ENCODE measurements at regions not wholly inside any gene's neighbourhood (a gene's known extent, or its start where the extent isn't known, plus 50 kb on each side); places are given as distances from the start of the nearest gene placed in this dataset.

DNA sequence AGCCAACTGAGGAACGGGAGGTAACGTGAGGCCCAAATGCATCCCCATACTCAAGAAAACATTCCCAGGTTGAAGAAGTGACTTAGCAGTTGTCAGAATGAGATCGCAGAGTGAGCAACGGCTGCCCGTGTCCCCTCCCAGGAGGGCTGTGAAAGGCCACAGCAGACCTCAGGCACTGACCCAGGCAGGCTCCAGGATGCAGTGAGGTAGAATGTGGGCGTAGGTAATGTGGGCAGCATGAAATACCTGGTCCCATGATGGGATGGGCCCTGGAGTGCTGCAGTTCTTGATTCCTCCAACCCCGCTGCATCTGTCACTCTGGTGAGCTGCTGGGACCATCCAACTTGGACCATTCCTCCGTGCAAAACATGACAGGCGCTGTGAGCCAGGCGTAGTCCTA is 74.8 kb downstream of the NSMCE3 start (continued):
- TF ChIP-seq TP53 (CRISPR knock-in tag; IDR thresholded peaks at IDR 0.05): no peak
- TF ChIP-seq, protein P1, sequence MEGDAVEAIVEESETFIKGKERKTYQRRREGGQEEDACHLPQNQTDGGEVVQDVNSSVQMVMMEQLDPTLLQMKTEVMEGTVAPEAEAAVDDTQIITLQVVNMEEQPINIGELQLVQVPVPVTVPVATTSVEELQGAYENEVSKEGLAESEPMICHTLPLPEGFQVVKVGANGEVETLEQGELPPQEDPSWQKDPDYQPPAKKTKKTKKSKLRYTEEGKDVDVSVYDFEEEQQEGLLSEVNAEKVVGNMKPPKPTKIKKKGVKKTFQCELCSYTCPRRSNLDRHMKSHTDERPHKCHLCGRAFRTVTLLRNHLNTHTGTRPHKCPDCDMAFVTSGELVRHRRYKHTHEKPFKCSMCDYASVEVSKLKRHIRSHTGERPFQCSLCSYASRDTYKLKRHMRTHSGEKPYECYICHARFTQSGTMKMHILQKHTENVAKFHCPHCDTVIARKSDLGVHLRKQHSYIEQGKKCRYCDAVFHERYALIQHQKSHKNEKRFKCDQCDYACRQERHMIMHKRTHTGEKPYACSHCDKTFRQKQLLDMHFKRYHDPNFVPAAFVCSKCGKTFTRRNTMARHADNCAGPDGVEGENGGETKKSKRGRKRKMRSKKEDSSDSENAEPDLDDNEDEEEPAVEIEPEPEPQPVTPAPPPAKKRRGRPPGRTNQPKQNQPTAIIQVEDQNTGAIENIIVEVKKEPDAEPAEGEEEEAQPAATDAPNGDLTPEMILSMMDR (IDR thresholded peaks at IDR 0.05): no peak

DNA sequence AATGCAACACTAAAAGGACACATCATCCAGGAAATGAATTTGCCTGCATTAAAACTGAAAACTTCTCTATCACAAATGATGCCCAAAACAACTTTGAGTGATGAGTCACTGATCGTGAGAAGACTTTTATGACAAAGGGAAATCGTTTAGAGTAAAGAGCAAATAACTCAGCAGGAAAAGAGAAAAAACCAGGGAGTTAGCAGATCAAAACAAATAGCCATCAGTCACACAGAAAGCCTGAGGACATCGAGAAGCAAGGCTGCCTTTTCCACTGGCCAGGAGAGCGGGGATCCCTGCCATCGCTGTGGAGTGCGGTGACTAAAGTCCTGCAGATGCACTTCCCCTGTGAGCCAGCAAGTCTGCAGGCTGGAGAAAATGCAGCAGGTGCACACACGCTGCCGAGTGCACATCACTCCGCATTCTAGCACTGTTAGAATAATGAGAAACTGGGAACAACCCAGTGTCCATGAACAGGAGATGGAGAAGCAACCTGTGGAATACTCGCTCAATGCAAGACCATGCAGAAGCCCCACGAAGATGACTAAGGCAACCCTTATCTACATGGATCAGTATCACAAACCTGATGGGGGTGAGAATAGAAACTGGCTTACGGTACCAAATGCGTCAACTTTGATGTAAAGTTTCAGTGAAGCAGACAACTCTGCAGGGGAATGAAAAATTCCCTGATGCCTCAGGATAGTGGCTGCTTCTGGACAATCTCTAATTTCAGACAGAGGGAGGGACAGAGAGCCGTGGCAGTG is 86.4 kb downstream of the NSMCE3 start:
- TF ChIP-seq ATF1 (CRISPR knock-in tag; IDR thresholded peaks at IDR 0.05): no peak
- TF ChIP-seq, protein P2, sequence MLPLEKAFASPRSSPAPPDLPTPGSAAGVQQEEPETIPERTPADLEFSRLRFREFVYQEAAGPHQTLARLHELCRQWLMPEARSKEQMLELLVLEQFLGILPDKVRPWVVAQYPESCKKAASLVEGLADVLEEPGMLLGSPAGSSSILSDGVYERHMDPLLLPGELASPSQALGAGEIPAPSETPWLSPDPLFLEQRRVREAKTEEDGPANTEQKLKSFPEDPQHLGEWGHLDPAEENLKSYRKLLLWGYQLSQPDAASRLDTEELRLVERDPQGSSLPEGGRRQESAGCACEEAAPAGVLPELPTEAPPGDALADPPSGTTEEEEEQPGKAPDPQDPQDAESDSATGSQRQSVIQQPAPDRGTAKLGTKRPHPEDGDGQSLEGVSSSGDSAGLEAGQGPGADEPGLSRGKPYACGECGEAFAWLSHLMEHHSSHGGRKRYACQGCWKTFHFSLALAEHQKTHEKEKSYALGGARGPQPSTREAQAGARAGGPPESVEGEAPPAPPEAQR (CRISPR knock-in tag; IDR thresholded peaks at IDR 0.05): no peak
- TF ChIP-seq TEAD1 (CRISPR knock-in tag; IDR thresholded peaks at IDR 0.05): no peak
- TF ChIP-seq SMAD4 (CRISPR knock-in tag; IDR thresholded peaks at IDR 0.05): no peak
- TF ChIP-seq, protein P3, sequence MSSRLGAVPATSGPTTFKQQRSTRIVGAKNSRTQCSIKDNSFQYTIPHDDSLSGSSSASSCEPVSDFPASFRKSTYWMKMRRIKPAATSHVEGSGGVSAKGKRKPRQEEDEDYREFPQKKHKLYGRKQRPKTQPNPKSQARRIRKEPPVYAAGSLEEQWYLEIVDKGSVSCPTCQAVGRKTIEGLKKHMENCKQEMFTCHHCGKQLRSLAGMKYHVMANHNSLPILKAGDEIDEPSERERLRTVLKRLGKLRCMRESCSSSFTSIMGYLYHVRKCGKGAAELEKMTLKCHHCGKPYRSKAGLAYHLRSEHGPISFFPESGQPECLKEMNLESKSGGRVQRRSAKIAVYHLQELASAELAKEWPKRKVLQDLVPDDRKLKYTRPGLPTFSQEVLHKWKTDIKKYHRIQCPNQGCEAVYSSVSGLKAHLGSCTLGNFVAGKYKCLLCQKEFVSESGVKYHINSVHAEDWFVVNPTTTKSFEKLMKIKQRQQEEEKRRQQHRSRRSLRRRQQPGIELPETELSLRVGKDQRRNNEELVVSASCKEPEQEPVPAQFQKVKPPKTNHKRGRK (CRISPR knock-in tag; IDR thresholded peaks at IDR 0.05; ENCODE audit: borderline replicate concordance): no peak
- TF ChIP-seq, protein P4, sequence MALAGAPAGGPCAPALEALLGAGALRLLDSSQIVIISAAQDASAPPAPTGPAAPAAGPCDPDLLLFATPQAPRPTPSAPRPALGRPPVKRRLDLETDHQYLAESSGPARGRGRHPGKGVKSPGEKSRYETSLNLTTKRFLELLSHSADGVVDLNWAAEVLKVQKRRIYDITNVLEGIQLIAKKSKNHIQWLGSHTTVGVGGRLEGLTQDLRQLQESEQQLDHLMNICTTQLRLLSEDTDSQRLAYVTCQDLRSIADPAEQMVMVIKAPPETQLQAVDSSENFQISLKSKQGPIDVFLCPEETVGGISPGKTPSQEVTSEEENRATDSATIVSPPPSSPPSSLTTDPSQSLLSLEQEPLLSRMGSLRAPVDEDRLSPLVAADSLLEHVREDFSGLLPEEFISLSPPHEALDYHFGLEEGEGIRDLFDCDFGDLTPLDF (CRISPR knock-in tag; IDR thresholded peaks at IDR 0.05): no peak
- TF ChIP-seq JUN (CRISPR knock-in tag; IDR thresholded peaks at IDR 0.05): no peak
- TF ChIP-seq, protein P5, sequence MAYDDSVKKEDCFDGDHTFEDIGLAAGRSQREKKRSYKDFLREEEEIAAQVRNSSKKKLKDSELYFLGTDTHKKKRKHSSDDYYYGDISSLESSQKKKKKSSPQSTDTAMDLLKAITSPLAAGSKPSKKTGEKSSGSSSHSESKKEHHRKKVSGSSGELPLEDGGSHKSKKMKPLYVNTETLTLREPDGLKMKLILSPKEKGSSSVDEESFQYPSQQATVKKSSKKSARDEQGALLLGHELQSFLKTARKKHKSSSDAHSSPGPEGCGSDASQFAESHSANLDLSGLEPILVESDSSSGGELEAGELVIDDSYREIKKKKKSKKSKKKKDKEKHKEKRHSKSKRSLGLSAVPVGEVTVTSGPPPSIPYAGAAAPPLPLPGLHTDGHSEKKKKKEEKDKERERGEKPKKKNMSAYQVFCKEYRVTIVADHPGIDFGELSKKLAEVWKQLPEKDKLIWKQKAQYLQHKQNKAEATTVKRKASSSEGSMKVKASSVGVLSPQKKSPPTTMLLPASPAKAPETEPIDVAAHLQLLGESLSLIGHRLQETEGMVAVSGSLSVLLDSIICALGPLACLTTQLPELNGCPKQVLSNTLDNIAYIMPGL (CRISPR knock-in tag; IDR thresholded peaks at IDR 0.05): no peak
- TF ChIP-seq ZNF263 (CRISPR knock-in tag; IDR thresholded peaks at IDR 0.05; ENCODE audit: low read depth): no peak
- TF ChIP-seq, protein P6, sequence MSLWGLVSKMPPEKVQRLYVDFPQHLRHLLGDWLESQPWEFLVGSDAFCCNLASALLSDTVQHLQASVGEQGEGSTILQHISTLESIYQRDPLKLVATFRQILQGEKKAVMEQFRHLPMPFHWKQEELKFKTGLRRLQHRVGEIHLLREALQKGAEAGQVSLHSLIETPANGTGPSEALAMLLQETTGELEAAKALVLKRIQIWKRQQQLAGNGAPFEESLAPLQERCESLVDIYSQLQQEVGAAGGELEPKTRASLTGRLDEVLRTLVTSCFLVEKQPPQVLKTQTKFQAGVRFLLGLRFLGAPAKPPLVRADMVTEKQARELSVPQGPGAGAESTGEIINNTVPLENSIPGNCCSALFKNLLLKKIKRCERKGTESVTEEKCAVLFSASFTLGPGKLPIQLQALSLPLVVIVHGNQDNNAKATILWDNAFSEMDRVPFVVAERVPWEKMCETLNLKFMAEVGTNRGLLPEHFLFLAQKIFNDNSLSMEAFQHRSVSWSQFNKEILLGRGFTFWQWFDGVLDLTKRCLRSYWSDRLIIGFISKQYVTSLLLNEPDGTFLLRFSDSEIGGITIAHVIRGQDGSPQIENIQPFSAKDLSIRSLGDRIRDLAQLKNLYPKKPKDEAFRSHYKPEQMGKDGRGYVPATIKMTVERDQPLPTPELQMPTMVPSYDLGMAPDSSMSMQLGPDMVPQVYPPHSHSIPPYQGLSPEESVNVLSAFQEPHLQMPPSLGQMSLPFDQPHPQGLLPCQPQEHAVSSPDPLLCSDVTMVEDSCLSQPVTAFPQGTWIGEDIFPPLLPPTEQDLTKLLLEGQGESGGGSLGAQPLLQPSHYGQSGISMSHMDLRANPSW (CRISPR knock-in tag; conservative IDR thresholded peaks at IDR 0.05; ENCODE audit: low read depth): no peak
- TF ChIP-seq, protein P7, sequence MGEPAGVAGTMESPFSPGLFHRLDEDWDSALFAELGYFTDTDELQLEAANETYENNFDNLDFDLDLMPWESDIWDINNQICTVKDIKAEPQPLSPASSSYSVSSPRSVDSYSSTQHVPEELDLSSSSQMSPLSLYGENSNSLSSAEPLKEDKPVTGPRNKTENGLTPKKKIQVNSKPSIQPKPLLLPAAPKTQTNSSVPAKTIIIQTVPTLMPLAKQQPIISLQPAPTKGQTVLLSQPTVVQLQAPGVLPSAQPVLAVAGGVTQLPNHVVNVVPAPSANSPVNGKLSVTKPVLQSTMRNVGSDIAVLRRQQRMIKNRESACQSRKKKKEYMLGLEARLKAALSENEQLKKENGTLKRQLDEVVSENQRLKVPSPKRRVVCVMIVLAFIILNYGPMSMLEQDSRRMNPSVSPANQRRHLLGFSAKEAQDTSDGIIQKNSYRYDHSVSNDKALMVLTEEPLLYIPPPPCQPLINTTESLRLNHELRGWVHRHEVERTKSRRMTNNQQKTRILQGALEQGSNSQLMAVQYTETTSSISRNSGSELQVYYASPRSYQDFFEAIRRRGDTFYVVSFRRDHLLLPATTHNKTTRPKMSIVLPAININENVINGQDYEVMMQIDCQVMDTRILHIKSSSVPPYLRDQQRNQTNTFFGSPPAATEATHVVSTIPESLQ (CRISPR knock-in tag; IDR thresholded peaks at IDR 0.05): no peak
- TF ChIP-seq, protein P8, sequence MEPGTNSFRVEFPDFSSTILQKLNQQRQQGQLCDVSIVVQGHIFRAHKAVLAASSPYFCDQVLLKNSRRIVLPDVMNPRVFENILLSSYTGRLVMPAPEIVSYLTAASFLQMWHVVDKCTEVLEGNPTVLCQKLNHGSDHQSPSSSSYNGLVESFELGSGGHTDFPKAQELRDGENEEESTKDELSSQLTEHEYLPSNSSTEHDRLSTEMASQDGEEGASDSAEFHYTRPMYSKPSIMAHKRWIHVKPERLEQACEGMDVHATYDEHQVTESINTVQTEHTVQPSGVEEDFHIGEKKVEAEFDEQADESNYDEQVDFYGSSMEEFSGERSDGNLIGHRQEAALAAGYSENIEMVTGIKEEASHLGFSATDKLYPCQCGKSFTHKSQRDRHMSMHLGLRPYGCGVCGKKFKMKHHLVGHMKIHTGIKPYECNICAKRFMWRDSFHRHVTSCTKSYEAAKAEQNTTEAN (CRISPR knock-in tag; IDR thresholded peaks at IDR 0.05): no peak
- TF ChIP-seq HMGA2 (CRISPR knock-in tag; IDR thresholded peaks at IDR 0.05): no peak
- TF ChIP-seq ETV6 (CRISPR knock-in tag; IDR thresholded peaks at IDR 0.05): no peak
- TF ChIP-seq NR3C1 (CRISPR knock-in tag; conservative IDR thresholded peaks at IDR 0.05; ENCODE audit: low read depth): no peak
- TF ChIP-seq, protein P9, sequence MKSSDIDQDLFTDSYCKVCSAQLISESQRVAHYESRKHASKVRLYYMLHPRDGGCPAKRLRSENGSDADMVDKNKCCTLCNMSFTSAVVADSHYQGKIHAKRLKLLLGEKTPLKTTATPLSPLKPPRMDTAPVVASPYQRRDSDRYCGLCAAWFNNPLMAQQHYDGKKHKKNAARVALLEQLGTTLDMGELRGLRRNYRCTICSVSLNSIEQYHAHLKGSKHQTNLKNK (CRISPR knock-in tag; IDR thresholded peaks at IDR 0.05): no peak
- TF ChIP-seq TCF7 (CRISPR knock-in tag; IDR thresholded peaks at IDR 0.05; ENCODE audit: low read depth): no peak
- ChIA-PET CTCF (no interaction called here), POLR2A (no interaction called here)
- ATAC-seq (no peak), DNase-seq (ENCODE audit: low spot score) (no peak)
- no peak overlapping the region for H3K4me3 Mint-ChIP-seq
- no peaks in the 10 kb centered on the region for H3K4me1 Mint-ChIP-seq
- no peak overlapping the region for H3K27ac Mint-ChIP-seq
- H3K27me3 Mint-ChIP-seq (ENCODE audit: low read depth): no peaks in the 10 kb centered on the region
- H3K9me3 Mint-ChIP-seq: no peaks in the 10 kb centered on the region; the same call in 1 of the 2 replicates
- no peaks in the 10 kb centered on the region for H3K36me3 Mint-ChIP-seq
